ENCODE measurements at regions not wholly inside any gene's neighbourhood (a gene's known extent, or its start where the extent isn't known, plus 50 kb on each side); places are given as distances from the start of the nearest gene placed in this dataset.

GRCh38 chr5:57824623-57825022 is 342.0 kb upstream of the ACTBL2 start:
- no peak for TF ChIP-seq CTCF (IDR thresholded peaks at IDR 0.05; ENCODE audit: extremely low read depth, missing control alignments)
- DNase-seq (ENCODE audit: low spot score) = no peak

GRCh38 chr5:57824047-57824446 is 341.4 kb upstream of the ACTBL2 start:
- no peak for DNase-seq (ENCODE audit: low spot score)
- no peak for TF ChIP-seq CTCF (IDR thresholded peaks at IDR 0.05; ENCODE audit: extremely low read depth, missing control alignments)

GRCh38 chr5:57822651-57823050 is 340.0 kb upstream of the ACTBL2 start:
- TF ChIP-seq CTCF (IDR thresholded peaks at IDR 0.05; ENCODE audit: extremely low read depth, missing control alignments) = no peak
- no peak for DNase-seq (ENCODE audit: low spot score)

GRCh38 chr5:57818397-57818796 is 335.8 kb upstream of the ACTBL2 start:
- DNase-seq (ENCODE audit: low spot score) = no peak
- TF ChIP-seq CTCF (IDR thresholded peaks at IDR 0.05; ENCODE audit: extremely low read depth, missing control alignments) = no peak

- TF ChIP-seq CTCF (IDR thresholded peaks at IDR 0.05; ENCODE audit: extremely low read depth, missing control alignments) = no peak
- DNase-seq (ENCODE audit: low spot score) = no peak
Observed at GRCh38 chr5:57817924-57818323, 335.3 kb upstream of the ACTBL2 start.

- DNase-seq (ENCODE audit: low spot score) = no peak
- no peak for TF ChIP-seq CTCF (IDR thresholded peaks at IDR 0.05; ENCODE audit: extremely low read depth, missing control alignments)
Observed at GRCh38 chr5:57817001-57817453, 334.4 kb upstream of the ACTBL2 start.

- no peak for TF ChIP-seq CTCF (IDR thresholded peaks at IDR 0.05; ENCODE audit: extremely low read depth, missing control alignments)
- no peak for DNase-seq (ENCODE audit: low spot score)
Observed at GRCh38 chr5:57816108-57816507, 333.5 kb upstream of the ACTBL2 start.

Measured in GM20000 (cell line).